ENCODE measurements at regions not wholly inside any gene's neighbourhood (a gene's known extent, or its start where the extent isn't known, plus 50 kb on each side); places are given as distances from the start of the nearest gene placed in this dataset.

DNA sequence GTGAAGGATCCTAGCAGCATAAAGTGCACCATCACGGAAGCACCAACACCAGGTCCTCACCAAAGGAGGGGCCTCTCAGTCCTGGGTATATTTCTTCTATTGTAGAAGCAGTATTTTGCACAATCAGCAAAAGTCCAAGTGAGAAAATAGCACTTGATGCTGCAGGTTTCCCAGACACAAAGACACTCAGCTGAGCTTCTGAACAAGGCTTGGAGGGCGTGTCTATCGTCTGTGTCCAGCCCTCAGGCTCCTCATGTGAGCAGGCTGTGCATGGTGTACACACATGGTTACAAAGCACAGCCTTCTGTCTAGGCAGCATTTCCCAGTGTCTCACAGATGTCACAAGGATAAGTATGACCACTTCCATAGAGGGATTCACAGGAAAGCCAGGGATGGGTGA lies 98.3 kb upstream of the SPATA12 start:
- H3K9me2 ChIP-seq (replicated peaks; ENCODE audit: insufficient read depth, low read length): no peaks in the 10 kb centered on the region
- H3K4me3 ChIP-seq (ENCODE audit: low read length): no peak overlapping the region
- no peaks in the 10 kb centered on the region for H3K79me2 ChIP-seq (ENCODE audit: low read length)
- H2AFZ ChIP-seq (ENCODE audit: low read length): no peak overlapping the region
- peaks cover 49% of the 10 kb centered on the region for H3K4me1 ChIP-seq (ENCODE audit: low read length)
- H3K36me3 ChIP-seq (ENCODE audit: insufficient read depth, low read length): no peaks in the 10 kb centered on the region
- no peak overlapping the region for H3K4me2 ChIP-seq (ENCODE audit: low read depth, low read length, poor library complexity, severe bottlenecking)
- DNase-seq: no peak
- H3K27ac ChIP-seq (ENCODE audit: low read length): no peak overlapping the region
- no peaks in the 10 kb centered on the region for H3K27me3 ChIP-seq (ENCODE audit: low read length)
- no peak overlapping the region for H3K9ac ChIP-seq (ENCODE audit: low read length)
- H4K20me1 ChIP-seq (ENCODE audit: insufficient read depth, low read depth, low read length): no peaks in the 10 kb centered on the region
- no peaks in the 10 kb centered on the region for H3K9me3 ChIP-seq (ENCODE audit: low read length)

DNA sequence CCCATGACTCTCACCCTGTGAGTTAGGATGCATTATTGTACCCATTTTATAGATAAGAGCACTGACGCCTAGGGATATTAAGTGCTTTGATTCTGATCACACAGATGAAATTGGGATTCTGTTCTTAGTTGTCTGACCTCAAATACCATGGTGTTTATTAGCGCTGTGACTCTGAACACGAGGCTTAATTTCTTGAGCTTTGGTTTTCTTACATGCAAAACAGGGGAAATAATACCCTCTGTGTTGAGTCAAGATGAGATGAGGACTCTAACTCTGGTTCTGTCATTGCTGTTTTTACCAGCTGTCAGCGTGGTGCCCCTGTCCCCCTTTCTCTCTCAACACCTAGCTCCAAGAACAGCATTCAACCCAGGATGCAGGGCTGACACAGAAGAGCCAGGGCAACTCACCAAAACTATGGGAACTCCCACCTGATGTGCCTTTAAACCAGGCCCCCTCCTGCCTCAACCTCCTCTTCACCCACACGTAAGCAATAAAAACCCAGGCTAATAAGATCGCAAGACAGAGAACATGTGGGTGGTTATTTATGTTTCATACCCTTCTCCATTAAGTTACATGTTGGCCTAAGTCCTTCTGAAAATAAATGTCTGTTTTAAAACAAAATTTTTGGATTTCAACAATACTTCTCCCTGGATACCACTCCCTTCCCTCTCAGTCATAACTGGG lies 100.1 kb upstream of the SPATA12 start:
- H3K4me1 ChIP-seq (ENCODE audit: low read length): peaks cover 42% of the 10 kb centered on the region
- H3K27me3 ChIP-seq (ENCODE audit: low read length): no peaks in the 10 kb centered on the region
- no peak overlapping the region for H3K9ac ChIP-seq (ENCODE audit: low read length)
- no peak overlapping the region for H2AFZ ChIP-seq (ENCODE audit: low read length)
- no peaks in the 10 kb centered on the region for H4K20me1 ChIP-seq (ENCODE audit: insufficient read depth, low read depth, low read length)
- H3K4me3 ChIP-seq (ENCODE audit: low read length): no peak overlapping the region
- no peaks in the 10 kb centered on the region for H3K79me2 ChIP-seq (ENCODE audit: low read length)
- H3K36me3 ChIP-seq (ENCODE audit: insufficient read depth, low read length): no peaks in the 10 kb centered on the region
- no peaks in the 10 kb centered on the region for H3K9me2 ChIP-seq (replicated peaks; ENCODE audit: insufficient read depth, low read length)
- DNase-seq: no peak
- no peak overlapping the region for H3K27ac ChIP-seq (ENCODE audit: low read length)
- H3K9me3 ChIP-seq (ENCODE audit: low read length): no peaks in the 10 kb centered on the region
- peak overlapping the region; percentile 2 for H3K4me2 ChIP-seq (ENCODE audit: low read depth, low read length, poor library complexity, severe bottlenecking)

GRCh38 chr3:56958879-56959278 lies 101.6 kb upstream of the SPATA12 start:
- Histone ChIP-seq H3K27ac (ENCODE audit: low read length) (no peak overlapping the region), H3K79me2 (ENCODE audit: low read length) (no peaks in the 10 kb centered on the region), H3K4me3 (ENCODE audit: low read length) (no peak overlapping the region), H2AFZ (ENCODE audit: low read length) (no peak overlapping the region), H3K9me2 (replicated peaks; ENCODE audit: insufficient read depth, low read length) (no peaks in the 10 kb centered on the region), H3K9ac (ENCODE audit: low read length) (no peak overlapping the region), H3K36me3 (ENCODE audit: insufficient read depth, low read length) (no peaks in the 10 kb centered on the region), H3K27me3 (ENCODE audit: low read length) (no peaks in the 10 kb centered on the region), H4K20me1 (ENCODE audit: insufficient read depth, low read depth, low read length) (no peaks in the 10 kb centered on the region), H3K9me3 (ENCODE audit: low read length) (no peaks in the 10 kb centered on the region), H3K4me2 (ENCODE audit: low read depth, low read length, poor library complexity, severe bottlenecking) (no peak overlapping the region), H3K4me1 (ENCODE audit: low read length) (peaks cover 36% of the 10 kb centered on the region)
- no peak for DNase-seq

DNA sequence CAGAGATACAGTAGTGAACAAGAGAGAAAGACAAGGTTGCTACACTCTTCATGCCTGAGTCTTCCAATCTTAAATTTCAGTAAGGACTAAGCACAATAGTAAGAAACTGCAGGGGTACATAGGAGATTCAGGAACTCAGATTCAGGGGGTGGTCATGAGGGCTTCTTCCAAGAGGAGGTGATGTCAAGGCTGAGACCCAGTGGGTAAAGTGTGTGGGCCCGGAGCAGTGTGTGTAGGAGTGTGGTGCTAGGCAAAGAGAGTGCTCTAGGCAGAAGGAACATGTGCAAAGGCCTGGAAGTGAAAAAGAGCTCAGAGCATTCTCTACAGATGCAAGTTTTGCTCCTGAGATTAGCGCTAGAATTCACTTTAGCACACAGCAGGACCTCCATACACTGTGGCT lies 102.9 kb upstream of the SPATA12 start:
- Histone ChIP-seq H3K9ac (ENCODE audit: low read length) (no peak overlapping the region), H3K27ac (ENCODE audit: low read length) (no peak overlapping the region), H3K4me2 (ENCODE audit: low read depth, low read length, poor library complexity, severe bottlenecking) (no peak overlapping the region), H3K9me3 (ENCODE audit: low read length) (no peaks in the 10 kb centered on the region), H4K20me1 (ENCODE audit: insufficient read depth, low read depth, low read length) (no peaks in the 10 kb centered on the region), H3K79me2 (ENCODE audit: low read length) (no peaks in the 10 kb centered on the region), H3K4me3 (ENCODE audit: low read length) (no peak overlapping the region), H3K4me1 (ENCODE audit: low read length) (peaks cover 28% of the 10 kb centered on the region), H3K36me3 (ENCODE audit: insufficient read depth, low read length) (no peaks in the 10 kb centered on the region), H3K9me2 (replicated peaks; ENCODE audit: insufficient read depth, low read length) (no peaks in the 10 kb centered on the region), H3K27me3 (ENCODE audit: low read length) (no peaks in the 10 kb centered on the region), H2AFZ (ENCODE audit: low read length) (no peak overlapping the region)
- no peak for DNase-seq

DNA sequence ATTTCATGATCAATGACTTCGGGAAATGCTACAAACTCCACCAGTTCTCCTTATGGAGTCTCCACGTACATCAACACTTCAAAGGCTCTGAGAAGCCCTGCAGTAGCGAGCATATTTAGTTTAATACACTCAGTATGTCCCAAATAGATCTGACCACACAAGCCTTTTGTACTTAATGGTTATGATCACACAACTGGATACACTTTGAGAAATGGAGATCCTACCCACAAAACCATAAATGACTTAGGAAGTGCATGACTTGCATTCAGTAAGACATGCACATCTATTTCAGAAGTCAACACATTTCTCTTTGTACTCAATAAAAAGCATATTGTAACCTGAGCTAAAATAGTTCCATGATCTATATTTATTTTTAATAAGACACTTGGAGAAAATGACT lies 103.6 kb upstream of the SPATA12 start:
- Histone ChIP-seq H3K36me3 (ENCODE audit: insufficient read depth, low read length) (no peaks in the 10 kb centered on the region), H4K20me1 (ENCODE audit: insufficient read depth, low read depth, low read length) (no peaks in the 10 kb centered on the region), H3K79me2 (ENCODE audit: low read length) (no peaks in the 10 kb centered on the region), H3K27me3 (ENCODE audit: low read length) (no peaks in the 10 kb centered on the region), H3K27ac (ENCODE audit: low read length) (no peak overlapping the region), H3K4me3 (ENCODE audit: low read length) (no peak overlapping the region), H3K9me3 (ENCODE audit: low read length) (no peaks in the 10 kb centered on the region), H3K9ac (ENCODE audit: low read length) (no peak overlapping the region), H3K9me2 (replicated peaks; ENCODE audit: insufficient read depth, low read length) (no peaks in the 10 kb centered on the region), H3K4me2 (ENCODE audit: low read depth, low read length, poor library complexity, severe bottlenecking) (no peak overlapping the region), H3K4me1 (ENCODE audit: low read length) (peaks cover 22% of the 10 kb centered on the region), H2AFZ (ENCODE audit: low read length) (no peak overlapping the region)
- no peak for DNase-seq

- no peak overlapping the region for H3K27ac ChIP-seq (ENCODE audit: low read length)
- no peaks in the 10 kb centered on the region for H3K27me3 ChIP-seq (ENCODE audit: low read length)
- no peaks in the 10 kb centered on the region for H3K9me3 ChIP-seq (ENCODE audit: low read length)
- no peak overlapping the region for H3K9ac ChIP-seq (ENCODE audit: low read length)
- no peaks in the 10 kb centered on the region for H3K36me3 ChIP-seq (ENCODE audit: insufficient read depth, low read length)
- H3K4me2 ChIP-seq (ENCODE audit: low read depth, low read length, poor library complexity, severe bottlenecking): no peak overlapping the region
- no peaks in the 10 kb centered on the region for H3K79me2 ChIP-seq (ENCODE audit: low read length)
- no peaks in the 10 kb centered on the region for H4K20me1 ChIP-seq (ENCODE audit: insufficient read depth, low read depth, low read length)
- no peaks in the 10 kb centered on the region for H3K9me2 ChIP-seq (replicated peaks; ENCODE audit: insufficient read depth, low read length)
- H2AFZ ChIP-seq (ENCODE audit: low read length): no peak overlapping the region
- H3K4me1 ChIP-seq (ENCODE audit: low read length): peaks cover 18% of the 10 kb centered on the region
- H3K4me3 ChIP-seq (ENCODE audit: low read length): no peak overlapping the region
- DNase-seq: no peak
Observed at GRCh38 chr3:56955492-56956111, 104.9 kb upstream of the SPATA12 start.

DNA sequence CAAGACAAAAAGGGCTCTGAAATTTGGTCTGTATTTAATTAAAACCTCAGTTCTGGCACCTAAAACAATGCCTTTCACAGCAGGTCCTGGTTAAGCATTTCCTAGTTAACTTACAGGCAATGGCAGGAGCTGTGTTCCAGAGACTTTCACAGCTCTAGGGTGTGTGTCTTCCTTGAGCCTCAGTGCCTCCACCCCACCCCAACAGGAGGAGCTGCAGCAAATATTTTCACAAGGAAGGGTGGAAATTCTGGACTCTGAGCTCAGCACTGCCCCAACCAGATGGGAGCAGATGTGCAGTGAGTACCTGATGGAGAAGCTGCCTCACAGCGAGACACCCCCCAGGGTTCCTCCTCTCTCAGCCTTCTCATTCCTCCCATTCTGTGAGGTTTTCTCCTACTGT lies 106.3 kb upstream of the SPATA12 start:
- Histone ChIP-seq H3K27me3 (ENCODE audit: low read length) (no peaks in the 10 kb centered on the region), H3K4me3 (ENCODE audit: low read length) (no peak overlapping the region), H3K4me2 (ENCODE audit: low read depth, low read length, poor library complexity, severe bottlenecking) (no peak overlapping the region), H3K27ac (ENCODE audit: low read length) (no peak overlapping the region), H3K4me1 (ENCODE audit: low read length) (peaks cover 9% of the 10 kb centered on the region), H3K9ac (ENCODE audit: low read length) (no peak overlapping the region), H3K9me2 (replicated peaks; ENCODE audit: insufficient read depth, low read length) (no peaks in the 10 kb centered on the region), H3K36me3 (ENCODE audit: insufficient read depth, low read length) (no peaks in the 10 kb centered on the region), H3K79me2 (ENCODE audit: low read length) (no peaks in the 10 kb centered on the region), H4K20me1 (ENCODE audit: insufficient read depth, low read depth, low read length) (no peaks in the 10 kb centered on the region), H3K9me3 (ENCODE audit: low read length) (no peaks in the 10 kb centered on the region), H2AFZ (ENCODE audit: low read length) (no peak overlapping the region)
- no peak for DNase-seq

DNA sequence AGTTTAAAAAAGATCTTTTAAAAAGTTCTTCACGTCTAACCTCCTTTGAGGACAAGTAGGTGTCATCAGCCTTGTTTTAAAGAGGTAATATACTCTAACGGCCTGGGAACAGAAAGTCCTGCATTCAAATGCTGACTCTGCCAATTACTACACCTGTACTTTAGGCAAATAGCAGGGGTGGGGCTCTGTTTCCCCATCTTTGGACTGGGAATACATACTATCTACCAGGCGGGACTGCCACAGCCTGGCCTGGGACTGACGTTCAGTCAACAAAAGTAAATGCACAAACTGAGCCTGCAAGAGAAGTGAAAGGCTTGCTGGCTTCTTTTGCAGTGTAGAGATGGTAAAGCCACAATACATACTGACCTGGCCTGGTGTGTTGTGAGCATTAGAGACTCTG lies 107.6 kb upstream of the SPATA12 start:
- Histone ChIP-seq H3K4me3 (ENCODE audit: low read length) (no peak overlapping the region), H3K4me1 (ENCODE audit: low read length) (peaks cover 7% of the 10 kb centered on the region), H3K9me2 (replicated peaks; ENCODE audit: insufficient read depth, low read length) (no peaks in the 10 kb centered on the region), H3K27ac (ENCODE audit: low read length) (no peak overlapping the region), H3K9me3 (ENCODE audit: low read length) (no peaks in the 10 kb centered on the region), H3K4me2 (ENCODE audit: low read depth, low read length, poor library complexity, severe bottlenecking) (no peak overlapping the region), H3K27me3 (ENCODE audit: low read length) (no peaks in the 10 kb centered on the region), H3K36me3 (ENCODE audit: insufficient read depth, low read length) (no peaks in the 10 kb centered on the region), H3K79me2 (ENCODE audit: low read length) (no peaks in the 10 kb centered on the region), H3K9ac (ENCODE audit: low read length) (no peak overlapping the region), H2AFZ (ENCODE audit: low read length) (no peak overlapping the region), H4K20me1 (ENCODE audit: insufficient read depth, low read depth, low read length) (no peaks in the 10 kb centered on the region)
- no peak for DNase-seq
